HG03103 (cell line): ENCODE measurements at regions not wholly inside any gene's neighbourhood (a gene's known extent, or its start where the extent isn't known, plus 50 kb on each side); places are given as distances from the start of the nearest gene placed in this dataset.

Source experiments
- ATAC-seq: cut with Tn5 transposase; IDR thresholded peaks from one replicate; pipeline ENCODE4 v1.9.1; 2021; ENCODE audit warnings: low read depth; ENCODE audit not compliant: unreplicated experiment

DNA sequence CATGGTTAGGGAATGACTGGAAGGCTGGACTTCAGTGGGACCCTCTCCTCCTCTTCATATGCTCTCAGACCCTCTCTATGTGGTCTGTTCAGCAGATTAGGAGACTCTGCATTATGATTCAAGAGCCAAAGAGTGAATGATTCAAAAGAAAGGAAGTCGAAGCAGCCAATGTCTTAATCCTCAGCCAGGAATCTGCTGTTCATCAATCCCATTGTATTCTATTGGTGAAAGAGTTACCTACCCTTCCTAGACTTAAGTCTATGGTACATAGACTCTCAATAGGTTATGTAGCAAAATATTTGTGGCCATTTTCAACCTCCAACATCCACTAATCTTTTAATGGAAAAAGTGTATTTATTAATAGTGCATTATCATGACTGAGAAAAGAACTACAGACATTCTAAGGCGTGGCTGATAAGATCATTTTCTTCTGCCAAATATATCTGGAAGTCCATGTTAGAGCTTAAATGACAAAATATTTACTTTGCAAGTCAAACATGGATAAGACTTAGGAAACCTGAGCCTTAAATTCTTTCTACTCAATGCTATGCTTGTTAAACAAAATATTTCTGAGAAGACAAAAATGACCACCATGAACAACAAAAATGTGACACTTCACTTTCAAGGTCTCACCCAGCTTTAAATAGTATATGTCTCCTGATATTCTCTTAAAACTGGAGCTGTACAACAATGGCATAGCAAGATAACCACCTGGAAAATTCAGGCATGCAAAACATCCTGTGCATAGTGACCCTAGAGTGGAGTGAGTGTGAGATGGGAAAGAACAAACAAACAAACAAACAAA, 1100.6 kb downstream of the GALC start:
- no peak for ATAC-seq

DNA sequence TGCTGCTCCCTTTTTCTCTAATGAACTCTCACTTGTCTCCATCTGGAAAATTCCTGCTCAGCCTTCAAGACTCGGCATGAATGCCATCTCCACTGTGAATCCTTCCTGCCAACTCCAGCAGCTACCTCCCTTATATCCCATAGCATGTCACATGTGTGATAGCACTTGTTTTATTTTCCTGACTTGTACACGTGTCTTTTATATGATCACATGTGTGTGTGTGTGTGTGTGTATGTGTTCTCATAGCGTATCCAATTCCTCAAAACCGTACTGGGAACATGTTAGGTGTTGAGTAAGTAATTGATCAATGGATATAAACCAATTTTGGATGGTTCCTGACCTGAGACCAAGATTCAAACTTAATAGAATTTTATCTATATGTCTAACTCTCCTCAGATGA, 1107.7 kb downstream of the GALC start:
- no peak for ATAC-seq

DNA sequence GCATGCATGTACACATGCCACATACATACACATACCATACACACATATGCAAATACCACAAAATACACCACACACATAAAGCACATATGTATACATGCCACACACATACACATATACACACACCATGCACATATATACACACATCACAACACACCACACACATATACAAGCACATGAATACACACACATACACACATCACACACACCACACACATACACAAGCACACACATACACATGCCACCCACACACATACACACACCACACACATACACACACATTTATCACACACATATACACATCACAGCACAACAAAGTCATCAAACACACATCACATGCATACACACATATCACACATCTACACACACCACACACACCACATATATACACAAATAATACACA, 1108.5 kb downstream of the GALC start:
- ATAC-seq = no peak

DNA sequence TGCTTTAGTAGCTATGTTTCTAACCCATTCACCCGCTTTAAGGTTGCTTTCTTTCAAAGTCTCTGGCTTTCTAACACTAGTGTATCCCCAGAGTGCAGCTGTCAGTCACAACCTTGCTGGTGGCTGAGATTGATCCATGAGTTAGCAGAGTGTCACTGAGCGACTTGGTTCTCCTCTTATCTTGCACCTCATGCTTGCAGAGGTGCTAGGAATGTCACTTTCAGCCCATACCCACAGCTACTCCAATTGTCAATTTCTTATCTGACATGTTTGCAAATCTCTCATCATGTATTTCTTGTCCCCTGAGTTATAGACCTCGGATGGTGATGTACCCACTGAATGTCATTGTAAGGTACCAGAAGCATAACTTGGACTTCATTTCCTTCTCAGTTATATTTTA, 1110.2 kb downstream of the GALC start:
- ATAC-seq = no peak

- no peak for ATAC-seq
Observed at GRCh38 chr14:86865934-86866333, 1127.0 kb downstream of the GALC start.

DNA sequence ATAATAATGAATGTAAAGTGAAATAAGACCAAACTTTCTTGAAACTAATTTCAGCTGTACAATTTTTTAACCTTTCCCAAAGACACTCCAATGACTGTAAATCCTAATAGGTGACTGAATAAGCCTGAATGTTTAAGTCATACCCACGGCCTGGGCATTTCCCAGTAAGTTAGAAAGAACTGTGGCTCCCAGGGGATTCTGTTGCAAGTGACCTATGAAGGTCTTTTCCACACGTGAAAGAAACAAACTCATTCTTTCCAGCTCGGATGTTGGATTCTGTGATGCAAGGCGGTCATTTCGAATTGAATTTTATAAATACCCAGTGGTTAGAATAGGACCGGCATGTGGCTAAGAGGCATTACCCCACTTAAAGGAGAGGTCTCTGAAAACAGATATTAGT, 1134.4 kb downstream of the GALC start:
- no peak for ATAC-seq

DNA sequence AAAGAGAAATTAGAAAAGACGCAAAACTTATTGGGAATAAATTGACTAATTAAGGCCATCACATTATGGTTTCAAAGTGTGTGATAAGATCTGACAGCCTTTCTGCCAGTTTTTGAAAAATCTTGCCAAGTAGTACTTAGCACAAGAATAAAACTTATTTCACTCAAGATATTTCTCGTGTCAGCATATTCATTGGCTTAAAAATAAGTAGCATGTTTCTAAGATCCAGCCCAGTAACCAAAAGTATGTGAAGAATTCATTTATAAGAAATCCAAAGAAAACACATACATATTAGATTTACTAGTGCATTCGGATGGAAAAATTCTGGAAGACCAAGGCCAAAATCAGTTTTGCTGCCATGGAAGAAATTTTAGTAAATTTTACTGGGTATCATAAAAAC, 1135.0 kb downstream of the GALC start:
- ATAC-seq = no peak

DNA sequence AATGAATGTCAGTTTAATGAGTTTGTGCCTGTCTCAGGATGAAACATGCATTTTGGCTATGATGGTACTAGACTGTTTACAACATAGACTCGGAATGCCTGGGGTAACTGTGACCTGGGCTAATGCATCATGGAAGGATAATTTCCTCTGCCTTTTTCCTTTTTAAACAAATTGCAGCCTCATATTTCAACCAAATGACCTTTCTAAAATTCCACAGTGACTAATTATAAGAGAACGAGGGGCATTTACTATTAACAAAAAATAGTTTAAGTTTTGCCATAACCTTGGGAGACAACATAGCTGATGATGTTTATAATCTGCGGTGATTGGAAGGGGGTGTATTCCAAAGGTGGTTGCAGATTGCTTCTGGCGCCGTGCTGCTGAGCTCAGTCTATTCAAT, 1140.5 kb downstream of the GALC start:
- ATAC-seq = no peak

- no peak for ATAC-seq
Observed at GRCh38 chr14:86847140-86847539, 1145.8 kb downstream of the GALC start.

DNA sequence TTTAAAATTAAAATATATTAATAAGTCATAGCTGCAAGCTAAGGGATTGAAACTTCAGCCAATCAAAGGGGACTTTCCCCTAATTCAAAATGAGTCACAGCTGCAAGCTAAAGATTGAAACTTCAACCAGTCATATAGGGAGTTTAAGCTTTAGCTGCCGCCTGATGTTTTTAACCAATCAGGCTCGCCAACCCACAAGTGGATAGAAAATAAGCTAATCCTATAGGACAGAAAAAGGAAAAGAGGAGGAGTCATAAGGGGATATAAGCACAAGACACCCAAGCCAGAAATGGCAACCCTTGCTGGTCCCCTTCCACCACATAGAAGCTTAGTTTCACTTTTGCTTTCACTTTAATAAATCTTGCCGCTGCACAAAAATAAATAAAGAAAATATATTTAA, 1154.6 kb downstream of the GALC start:
- ATAC-seq = no peak

- ATAC-seq = no peak
Observed at GRCh38 chr14:86826661-86827060, 1166.3 kb downstream of the GALC start.

- no peak for ATAC-seq
Observed at GRCh38 chr14:86824167-86824566, 1168.8 kb downstream of the GALC start.

DNA sequence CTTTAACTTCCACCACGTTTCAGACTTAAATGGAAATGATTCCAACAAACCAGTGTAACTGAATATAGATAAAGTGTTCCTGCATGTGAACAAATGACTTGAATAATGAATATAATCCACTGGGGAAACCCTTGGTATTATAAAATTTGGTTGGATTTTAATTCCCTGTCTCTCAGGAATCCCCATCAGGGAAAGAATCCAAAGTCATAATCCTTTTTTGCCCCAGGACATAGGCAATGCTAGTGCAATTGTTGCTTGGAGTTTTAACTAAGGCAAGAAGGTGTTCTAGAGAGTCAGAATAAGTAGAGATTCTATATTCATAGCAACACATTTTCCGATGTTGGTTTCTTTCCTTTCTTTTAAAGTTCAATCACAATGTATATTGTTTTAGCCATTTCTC, 1169.4 kb downstream of the GALC start:
- ATAC-seq = no peak

DNA sequence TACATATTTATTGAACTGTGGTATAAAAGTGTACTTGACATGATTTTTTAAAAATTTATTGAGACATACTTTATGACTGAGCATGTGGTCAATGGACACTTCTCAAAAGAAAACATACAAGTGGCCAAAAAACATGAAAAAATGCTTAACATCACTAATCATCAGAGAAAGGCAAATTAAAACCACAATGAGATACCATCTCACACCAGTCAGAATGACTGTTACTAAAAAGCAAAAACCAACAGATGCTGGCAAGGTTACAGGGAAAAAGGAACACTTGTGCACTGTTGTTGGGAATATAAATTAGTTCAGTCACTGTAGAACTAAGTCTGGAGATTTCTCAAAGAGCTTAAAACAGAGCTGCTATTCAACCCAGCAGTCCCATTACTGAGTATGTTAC, 1177.6 kb downstream of the GALC start:
- no peak for ATAC-seq

DNA sequence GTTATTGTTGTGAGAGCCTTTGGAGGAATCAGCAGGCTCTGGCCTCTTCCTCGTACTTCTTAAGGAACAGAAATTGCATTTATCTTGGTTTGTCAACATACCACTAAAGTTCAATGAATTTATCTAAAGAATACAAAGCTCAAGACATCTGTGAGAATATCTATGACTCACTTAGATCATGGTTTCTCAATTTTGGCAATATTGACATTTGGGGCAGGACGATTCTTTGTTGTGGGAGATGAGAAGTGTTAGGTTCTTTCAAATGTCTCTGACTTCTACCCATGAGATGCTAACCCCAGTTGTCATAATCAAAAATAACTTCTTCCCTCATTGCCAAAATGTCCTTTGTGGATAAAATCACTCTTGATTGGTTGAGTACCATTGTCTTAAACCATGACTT, 1190.3 kb downstream of the GALC start:
- ATAC-seq = no peak

DNA sequence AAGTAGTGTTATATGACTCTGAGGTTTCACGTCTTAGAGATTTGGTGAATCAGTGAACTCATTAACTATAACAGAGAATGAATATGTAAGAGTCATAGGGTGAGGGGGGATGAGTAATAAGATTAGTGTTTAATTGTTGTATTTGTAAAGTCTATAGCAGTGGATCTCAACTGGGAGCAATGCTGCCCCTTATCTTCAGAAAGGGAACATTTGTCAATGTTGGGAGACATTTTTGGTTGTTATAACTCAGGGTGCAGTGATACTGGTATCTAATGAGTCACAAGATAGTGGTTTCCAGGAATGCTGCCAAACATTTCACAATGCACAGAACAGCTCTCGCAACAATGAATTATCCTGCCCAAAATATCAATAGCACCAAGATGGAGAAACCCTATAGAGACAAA, 1193.7 kb downstream of the GALC start:
- no peak for ATAC-seq

DNA sequence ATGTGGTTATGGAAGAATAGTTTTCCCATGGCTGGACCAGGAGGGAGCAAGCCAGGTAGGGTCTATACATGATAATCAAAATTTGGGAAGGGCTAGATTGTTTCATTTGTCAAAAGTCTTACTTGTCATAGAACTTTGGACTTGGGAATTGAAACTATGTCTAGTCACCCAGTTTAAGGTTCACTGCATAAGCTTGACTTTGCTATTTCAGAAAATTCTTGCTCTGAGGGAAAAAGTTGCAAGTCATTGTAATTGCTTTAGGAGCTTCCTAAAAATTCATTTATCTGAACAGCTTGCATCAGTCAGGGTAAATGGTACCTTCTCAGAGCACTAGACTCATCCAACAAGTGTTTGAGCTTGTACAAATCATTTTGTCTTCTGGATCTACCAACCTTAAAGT, 1194.7 kb downstream of the GALC start:
- no peak for ATAC-seq

GRCh38 chr14:86797075-86797351, 1196.0 kb downstream of the GALC start:
- ATAC-seq = no peak

DNA sequence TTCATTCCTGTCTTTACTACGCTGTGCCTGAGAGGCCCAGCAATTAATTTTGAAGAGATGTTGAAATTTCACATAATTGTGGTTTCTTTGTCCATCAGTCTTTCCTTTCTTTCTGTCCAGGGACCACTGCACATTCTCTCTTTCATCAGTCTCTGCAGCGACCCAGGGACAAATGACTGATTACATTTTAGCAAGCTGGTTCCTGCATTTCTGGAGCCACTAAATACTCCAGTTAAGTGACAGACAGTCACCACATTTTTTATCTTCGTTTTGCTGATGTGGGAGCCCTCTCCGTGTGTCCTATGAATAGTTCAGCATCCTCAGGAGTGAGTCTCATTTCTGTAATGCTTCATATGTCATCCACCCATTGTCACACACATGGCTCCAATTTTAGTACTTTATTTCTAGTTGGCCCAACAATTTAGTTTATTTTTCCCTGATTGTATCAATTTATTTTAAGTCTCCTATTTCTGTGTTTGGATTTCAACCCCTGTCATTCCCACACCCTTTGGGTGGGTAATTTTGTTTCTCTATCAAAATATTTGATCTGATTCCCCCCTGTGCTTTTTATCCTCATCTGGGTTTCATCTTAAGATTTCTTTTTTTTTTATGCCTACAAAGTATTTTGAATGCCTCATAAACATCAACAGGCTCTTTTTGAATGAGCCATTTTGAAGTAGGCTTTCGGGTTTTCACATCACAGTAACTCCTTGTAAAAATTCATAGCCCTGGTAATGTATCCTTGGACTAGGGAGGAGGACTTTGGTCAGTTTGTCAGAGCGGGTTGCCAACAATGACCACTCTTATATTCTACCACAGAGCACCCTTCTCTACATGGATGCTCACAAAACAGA, 1196.5 kb downstream of the GALC start:
- no peak for ATAC-seq

DNA sequence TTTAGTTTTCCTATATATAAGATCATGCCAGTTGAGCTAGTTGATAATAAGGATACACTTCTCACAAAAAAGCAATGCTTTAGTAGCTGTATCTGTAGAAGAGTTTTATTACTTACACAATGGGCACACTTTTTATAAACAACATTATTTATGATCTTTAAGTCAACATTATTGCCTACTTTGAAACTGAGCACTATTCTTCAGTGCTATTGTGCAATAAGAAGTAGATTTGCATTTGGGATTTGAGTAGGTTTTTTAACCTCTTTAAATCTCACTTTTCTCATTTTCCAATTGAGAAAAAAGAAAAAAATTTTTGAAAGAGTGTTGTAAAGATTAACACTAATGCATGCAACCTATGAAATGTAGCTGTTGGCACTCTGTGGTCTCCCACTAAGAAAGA, 1198.3 kb downstream of the GALC start:
- no peak for ATAC-seq

- ATAC-seq = no peak
Observed at GRCh38 chr14:86790408-86791364, 1202.3 kb downstream of the GALC start.
